Esophagus squamous epithelium (tissue), 4 donors: ENCODE measurements at regions not wholly inside any gene's neighbourhood (a gene's known extent, or its start where the extent isn't known, plus 50 kb on each side); places are given as distances from the start of the nearest gene placed in this dataset.

Experiments used
- CTCF ChIP-seq, 6 experiments: fragments of 450-650 bp in 4 of 6; fragments of 200-600 bp in 2 of 6; sonication (generic) in 2 of 6; IDR thresholded peaks; one replicate each; pipeline ENCODE4 v1.5.1; 2016 to 2019; ENCODE audit warnings: antibody characterized with exemption in 6 of 6, mild to moderate bottlenecking in 4 of 6, moderate library complexity in 4 of 6
- POLR2A ChIP-seq, 4 donors: fragments of 450-650 bp; IDR thresholded peaks; one replicate each; pipeline ENCODE4 v1.6.1; 2017; ENCODE audit warnings: antibody characterized with exemption in 4 of 4, mild to moderate bottlenecking in 4 of 4, moderate library complexity in 3 of 4

GRCh38 chr6:21773576-21773968 lies 180.0 kb downstream of the SOX4 start:
- TF ChIP-seq POLR2A (IDR thresholded peaks at IDR 0.05) (no peak), CTCF (IDR thresholded peaks at IDR 0.05) (no peak)
